H9 (cell line): ENCODE measurements at regions not wholly inside any gene's neighbourhood (a gene's known extent, or its start where the extent isn't known, plus 50 kb on each side); places are given as distances from the start of the nearest gene placed in this dataset.

ENCODE experiments used
- DNase-seq: peaks from one replicate; pipeline ENCODE4 v3.0.0-alpha.2; 2017
- H2AFZ ChIP-seq: one replicate; pipeline ENCODE4 v1.6.1; 2013; ENCODE audit warnings: mild to moderate bottlenecking, low read length, control low read depth, moderate library complexity
- H2AK5ac ChIP-seq: 2 replicates; pipeline ENCODE4 v1.6.1; 2013; ENCODE audit warnings: low read length, control low read depth, mixed read lengths; ENCODE audit not compliant: insufficient read length
- H2BK120ac ChIP-seq: one replicate; pipeline ENCODE4 v1.6.1; 2013; ENCODE audit warnings: low read depth, mild to moderate bottlenecking, low read length, control low read depth, inconsistent platforms; ENCODE audit not compliant: poor library complexity, severe bottlenecking
- H2BK12ac ChIP-seq: 2 replicates; pipeline ENCODE4 v1.6.1; 2013; ENCODE audit warnings: low read length, control low read depth, mixed read lengths, low read depth; ENCODE audit not compliant: insufficient read length
- H2BK15ac ChIP-seq: 2 replicates; pipeline ENCODE4 v1.6.1; 2013; ENCODE audit warnings: low read depth, low read length, control low read depth
- H2BK20ac ChIP-seq: one replicate; pipeline ENCODE4 v1.6.1; 2013; ENCODE audit warnings: low read depth, mild to moderate bottlenecking, low read length, control low read depth, inconsistent platforms; ENCODE audit not compliant: poor library complexity, severe bottlenecking
- H2BK5ac ChIP-seq: 2 replicates; pipeline ENCODE4 v1.6.1; 2013; ENCODE audit warnings: low read length, control low read depth, mixed read lengths; ENCODE audit not compliant: insufficient read length
- H3K14ac ChIP-seq: 2 replicates; pipeline ENCODE4 v1.6.1; 2013; ENCODE audit warnings: low read length, control low read depth; ENCODE audit not compliant: insufficient read depth
- H3K18ac ChIP-seq: 2 replicates; pipeline ENCODE4 v1.6.1; 2013; ENCODE audit warnings: low read depth, mild to moderate bottlenecking, mixed read lengths, low read length, control low read depth; ENCODE audit not compliant: insufficient read length
- H3K23ac ChIP-seq: 2 replicates; pipeline ENCODE4 v1.6.1; 2013; ENCODE audit warnings: low read length, control low read depth, mixed read lengths, low read depth; ENCODE audit not compliant: insufficient read length
- H3K23me2 ChIP-seq: 2 replicates; pipeline ENCODE4 v1.6.1; 2013; ENCODE audit warnings: low read depth, mild to moderate bottlenecking, mixed read lengths, low read length, control low read depth; ENCODE audit not compliant: insufficient read length, poor library complexity, severe bottlenecking
- H3K27ac ChIP-seq: 2 replicates; pipeline ENCODE4 v1.5.1; 2013; ENCODE audit warnings: low read length, control low read depth, mixed read lengths, low read depth; ENCODE audit not compliant: insufficient read length
- H3K27me3 ChIP-seq: 2 replicates; pipeline ENCODE4 v1.6.1; 2013; ENCODE audit warnings: low read length, control low read depth, inconsistent platforms; ENCODE audit not compliant: insufficient read depth
- H3K4ac ChIP-seq: 2 replicates; pipeline ENCODE4 v1.6.1; 2013; ENCODE audit warnings: low read depth, mild to moderate bottlenecking, control low read depth, inconsistent platforms, low read length, moderate library complexity
- H3K4me1 ChIP-seq: 2 replicates; pipeline ENCODE4 v1.6.1; 2013; ENCODE audit warnings: low read length, control low read depth, inconsistent platforms; ENCODE audit not compliant: insufficient read depth
- H3K4me2 ChIP-seq: 2 replicates; pipeline ENCODE4 v1.6.1; 2013; ENCODE audit warnings: low read length, control low read depth, mixed read lengths; ENCODE audit not compliant: insufficient read length, insufficient read depth
- H3K56ac ChIP-seq: 2 replicates; pipeline ENCODE4 v1.6.1; 2013; ENCODE audit warnings: low read depth, mild to moderate bottlenecking, mixed read lengths, low read length, control low read depth; ENCODE audit not compliant: insufficient read length
- H3K79me1 ChIP-seq: 2 replicates; pipeline ENCODE4 v1.6.1; 2013; ENCODE audit warnings: low read depth, mild to moderate bottlenecking, moderate library complexity, low read length, control low read depth, inconsistent platforms; ENCODE audit not compliant: insufficient read depth, poor library complexity, severe bottlenecking
- H3K79me2 ChIP-seq: 2 replicates; pipeline ENCODE4 v1.6.1; 2013; ENCODE audit warnings: low read length, control low read depth, inconsistent platforms; ENCODE audit not compliant: insufficient read depth
- H3K9ac ChIP-seq: 2 replicates; pipeline ENCODE4 v1.6.1; 2013; ENCODE audit warnings: low read length, control low read depth, mixed read lengths; ENCODE audit not compliant: insufficient read length; ENCODE audit errors: extremely low read depth
- H3K9me3 ChIP-seq: one replicate; pipeline ENCODE4 v1.6.1; 2013; ENCODE audit warnings: low read depth, low read length, inconsistent platforms; ENCODE audit not compliant: control insufficient read depth
- H3T11ph ChIP-seq: one replicate; pipeline ENCODE4 v1.6.1; 2013; ENCODE audit warnings: mild to moderate bottlenecking, low read length, control low read depth, inconsistent platforms
- H4K20me1 ChIP-seq: one replicate; pipeline ENCODE4 v1.6.1; 2013; ENCODE audit not compliant: control insufficient read depth, insufficient read length, insufficient read depth
- H4K5ac ChIP-seq: 2 replicates; pipeline ENCODE4 v1.6.1; 2013; ENCODE audit warnings: low read depth, mild to moderate bottlenecking, mixed read lengths, low read length, control low read depth; ENCODE audit not compliant: insufficient read length
- H4K8ac ChIP-seq: replicated peaks from 2 replicates; pipeline ENCODE4 v1.6.1; 2013; ENCODE audit warnings: low read length, control low read depth, mixed read lengths, low read depth; ENCODE audit not compliant: insufficient read length
- H4K91ac ChIP-seq: 2 replicates; pipeline ENCODE4 v1.6.1; 2013; ENCODE audit warnings: low read depth, mild to moderate bottlenecking, moderate library complexity, mixed read lengths, low read length, control low read depth; ENCODE audit not compliant: insufficient read length
- H3K27ac Mint-ChIP-seq, 3 experiments: 2 replicates in 2 of 3; 3 replicates in 1 of 3; pipeline ENCODE4 v1.8.0; 2020 to 2021; ENCODE audit warnings: mixed read lengths in 3 of 3, mild to moderate bottlenecking in 1 of 3, moderate library complexity in 1 of 3
- H3K27me3 Mint-ChIP-seq: 2 replicates; pipeline ENCODE4 v1.8.0; 2021; ENCODE audit warnings: low read depth, mild to moderate bottlenecking, moderate library complexity, mixed read lengths
- H3K36me3 Mint-ChIP-seq, 3 experiments: 2 replicates in 2 of 3; 3 replicates in 1 of 3; pipeline ENCODE4 v1.8.0; 2020 to 2021; ENCODE audit warnings: low read depth in 3 of 3, mixed read lengths in 3 of 3; ENCODE audit not compliant: insufficient read depth in 1 of 3
- H3K4me1 Mint-ChIP-seq, 2 experiments: 2 replicates each; pipeline ENCODE4 v1.8.0; 2020; ENCODE audit warnings: mixed read lengths in 2 of 2
- H3K4me3 Mint-ChIP-seq, 2 experiments: 2 replicates in 1 of 2; 3 replicates in 1 of 2; pipeline ENCODE4 v1.8.0; 2020 to 2021; ENCODE audit warnings: mild to moderate bottlenecking in 2 of 2, mixed read lengths in 2 of 2, moderate library complexity in 1 of 2
- H3K9me3 Mint-ChIP-seq, 2 experiments: 2 replicates in 1 of 2; 3 replicates in 1 of 2; pipeline ENCODE4 v1.8.0; 2020; ENCODE audit warnings: mild to moderate bottlenecking in 2 of 2, mixed read lengths in 2 of 2, moderate library complexity in 1 of 2
- WGBS: extraction: QIAGEN DNeasy Blood & Tissue Kit; methylation state at CpG from one replicate; pipeline ENCODE4 v1.1.7; 2013; ENCODE audit warnings: missing lambda C conversion rate, low lambda C conversion rate, mixed read lengths; ENCODE audit not compliant: insufficient read length; ENCODE audit errors: extremely low coverage; 5-methylcytosine and 5-hydroxymethylcytosine counted together
- TF ChIP-seq, protein P1 (sequence below): fragments of 200-600 bp; sonication (generic); conservative IDR thresholded peaks from 3 replicates; pipeline ENCODE4 v1.8.0; 2021; ENCODE audit warnings: antibody characterized with exemption, mild to moderate bottlenecking

GRCh38 chr18:5772306-5773105 lies 122.8 kb downstream of the TMEM200C start:
- Mint-ChIP-seq H3K27me3 (peaks cover 4% of the 10 kb centered on the region; the same call in 1 of the 2 replicates), H3K4me3 (peak overlapping the region in 1 of 2 experiments; percentile 44; a peak in 1 of 5 replicates), H3K36me3 (no peaks in the 10 kb centered on the region), H3K4me1 (peaks cover 16% of the 10 kb centered on the region in 2 experiments), H3K9me3 (0 out of 5 replicates have a peak, but pooled peaks cover 0 to 5% of the 10 kb centered on the region in 2 experiments), H3K27ac (no peak overlapping the region; a peak in 1 of 7 replicates)
- TF ChIP-seq, protein P1, sequence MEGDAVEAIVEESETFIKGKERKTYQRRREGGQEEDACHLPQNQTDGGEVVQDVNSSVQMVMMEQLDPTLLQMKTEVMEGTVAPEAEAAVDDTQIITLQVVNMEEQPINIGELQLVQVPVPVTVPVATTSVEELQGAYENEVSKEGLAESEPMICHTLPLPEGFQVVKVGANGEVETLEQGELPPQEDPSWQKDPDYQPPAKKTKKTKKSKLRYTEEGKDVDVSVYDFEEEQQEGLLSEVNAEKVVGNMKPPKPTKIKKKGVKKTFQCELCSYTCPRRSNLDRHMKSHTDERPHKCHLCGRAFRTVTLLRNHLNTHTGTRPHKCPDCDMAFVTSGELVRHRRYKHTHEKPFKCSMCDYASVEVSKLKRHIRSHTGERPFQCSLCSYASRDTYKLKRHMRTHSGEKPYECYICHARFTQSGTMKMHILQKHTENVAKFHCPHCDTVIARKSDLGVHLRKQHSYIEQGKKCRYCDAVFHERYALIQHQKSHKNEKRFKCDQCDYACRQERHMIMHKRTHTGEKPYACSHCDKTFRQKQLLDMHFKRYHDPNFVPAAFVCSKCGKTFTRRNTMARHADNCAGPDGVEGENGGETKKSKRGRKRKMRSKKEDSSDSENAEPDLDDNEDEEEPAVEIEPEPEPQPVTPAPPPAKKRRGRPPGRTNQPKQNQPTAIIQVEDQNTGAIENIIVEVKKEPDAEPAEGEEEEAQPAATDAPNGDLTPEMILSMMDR: no peak
- no peaks in the 10 kb centered on the region for H3K23me2 ChIP-seq
- no peak overlapping the region for H3K14ac ChIP-seq
- no peak overlapping the region for H2BK12ac ChIP-seq
- no peak overlapping the region for H3K56ac ChIP-seq
- no peak overlapping the region for H3K4ac ChIP-seq
- H3K23ac ChIP-seq: no peak overlapping the region
- no peak overlapping the region for H2BK5ac ChIP-seq
- no peak overlapping the region for H3T11ph ChIP-seq
- H2BK120ac ChIP-seq: no peak overlapping the region
- no peak overlapping the region for H4K5ac ChIP-seq
- H3K9ac ChIP-seq: no peak overlapping the region
- H2AK5ac ChIP-seq: no peak overlapping the region
- no peak overlapping the region for H3K27ac ChIP-seq
- H3K4me1 ChIP-seq: peaks cover 10% of the 10 kb centered on the region; the same call in 1 of the 2 replicates
- no peaks in the 10 kb centered on the region for H3K27me3 ChIP-seq
- peak overlapping the region; percentile 42 for H2AFZ ChIP-seq
- no peak overlapping the region for H3K4me2 ChIP-seq
- no peaks in the 10 kb centered on the region for H4K20me1 ChIP-seq
- DNase-seq: no peak
- no peak overlapping the region for H3K18ac ChIP-seq
- H3K79me2 ChIP-seq: no peaks in the 10 kb centered on the region
- H2BK15ac ChIP-seq: no peak overlapping the region
- no peak overlapping the region for H4K91ac ChIP-seq
- H3K79me1 ChIP-seq: no peaks in the 10 kb centered on the region
- no peak overlapping the region for H2BK20ac ChIP-seq
- no CpG with 5 or more reads among the region's 14 CpGs for WGBS
- no peaks in the 10 kb centered on the region for H3K9me3 ChIP-seq
- H4K8ac ChIP-seq: no peak overlapping the region
